Raji (cell line): ENCODE measurements at regions not wholly inside any gene's neighbourhood (a gene's known extent, or its start where the extent isn't known, plus 50 kb on each side); places are given as distances from the start of the nearest gene placed in this dataset.

Experiments
- POLR2A ChIP-seq: IDR thresholded peaks from 2 replicates; pipeline ENCODE4 v1.6.1; 2011; ENCODE audit warnings: low read depth, low read length, control low read depth; ENCODE audit not compliant: insufficient read depth

- TF ChIP-seq POLR2A: peak; percentile 64
Measured at GRCh38 chr20:41692479-41693135, 74.4 kb upstream of the CHD6 start.

GRCh38 chr20:41691443-41691842, 73.3 kb upstream of the CHD6 start:
- TF ChIP-seq POLR2A: no peak

DNA sequence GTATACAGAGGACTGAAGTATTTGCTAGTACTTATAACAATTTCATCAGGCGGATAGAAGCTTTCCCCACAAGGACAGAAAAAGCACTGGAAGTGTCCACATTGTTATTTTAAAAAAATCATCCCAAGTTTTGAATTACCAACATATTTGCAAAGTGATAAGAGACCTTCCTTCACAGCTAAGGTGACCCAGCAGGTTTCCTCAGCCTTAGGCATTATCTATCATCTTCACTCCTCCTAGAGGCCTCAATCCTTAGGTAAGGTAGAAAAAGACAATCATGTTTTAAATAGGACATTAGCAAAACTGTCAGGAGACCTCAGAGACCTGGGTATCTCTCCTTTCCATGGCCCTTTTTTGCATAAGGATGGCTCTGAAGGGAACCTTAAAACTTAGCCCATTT, 72.5 kb upstream of the CHD6 start:
- no peak for TF ChIP-seq POLR2A

GRCh38 chr20:41686961-41687360, 68.8 kb upstream of the CHD6 start:
- no peak for TF ChIP-seq POLR2A

DNA sequence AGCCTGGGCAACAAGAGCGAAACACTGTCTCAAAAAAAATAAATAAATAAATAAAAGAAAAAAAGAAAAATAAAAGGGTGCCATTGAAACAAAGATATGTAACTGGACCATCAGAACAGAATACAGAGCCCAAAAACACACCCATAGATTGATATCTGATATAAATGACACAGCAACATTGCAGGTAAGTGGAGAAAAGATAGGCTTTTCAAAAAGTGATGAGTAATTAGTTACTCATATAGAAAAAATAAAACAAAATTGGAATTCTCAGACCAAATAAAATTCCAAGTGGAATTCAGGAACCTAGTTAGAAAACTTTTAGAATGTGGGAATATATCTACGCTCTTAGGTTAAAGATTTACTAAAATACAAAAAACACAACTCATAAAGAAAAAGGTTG, 60.6 kb upstream of the CHD6 start:
- no peak for TF ChIP-seq POLR2A

- no peak for TF ChIP-seq POLR2A
Measured at GRCh38 chr20:41672282-41672681, 54.1 kb upstream of the CHD6 start.

DNA sequence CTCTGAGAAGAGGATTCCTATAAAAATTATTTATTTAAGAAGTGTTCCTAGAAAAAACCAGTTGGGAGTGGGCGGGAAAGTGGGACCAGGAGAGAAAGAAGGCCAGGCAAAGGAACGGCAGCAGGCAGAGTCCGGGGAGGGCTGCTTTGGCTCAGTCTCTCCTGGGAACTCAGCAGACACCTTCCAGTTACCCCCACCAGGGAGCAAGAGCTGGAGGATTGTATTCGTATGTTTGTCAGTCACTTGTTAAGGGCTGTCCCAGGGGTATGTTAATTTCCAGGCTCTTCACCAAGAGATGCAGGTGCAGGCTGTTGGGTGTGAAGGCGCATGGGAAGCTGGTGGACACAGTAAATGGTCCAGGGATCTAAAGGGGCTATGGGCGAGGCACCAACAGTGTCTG, 53.0 kb upstream of the CHD6 start:
- no peak for TF ChIP-seq POLR2A

DNA sequence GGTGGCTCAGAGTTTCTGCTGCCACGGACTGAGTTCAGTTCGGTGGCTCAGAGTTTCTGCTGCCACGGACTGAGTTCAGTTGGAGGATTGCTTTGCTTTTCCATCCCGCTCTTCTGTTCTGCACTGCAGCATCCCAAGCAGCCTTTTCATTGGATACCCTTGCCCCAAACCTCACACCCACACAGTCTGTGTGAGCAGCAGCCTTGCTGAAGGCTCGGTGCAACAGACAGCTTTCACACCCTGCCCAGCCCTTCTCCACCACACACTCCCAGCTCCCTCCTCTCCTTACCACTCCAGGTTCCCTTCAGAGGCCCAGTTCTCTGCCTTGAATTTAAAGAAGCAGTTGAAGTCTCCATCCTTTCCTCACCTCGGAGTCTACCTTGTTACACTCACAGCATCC, 52.5 kb upstream of the CHD6 start:
- TF ChIP-seq POLR2A: no peak

DNA sequence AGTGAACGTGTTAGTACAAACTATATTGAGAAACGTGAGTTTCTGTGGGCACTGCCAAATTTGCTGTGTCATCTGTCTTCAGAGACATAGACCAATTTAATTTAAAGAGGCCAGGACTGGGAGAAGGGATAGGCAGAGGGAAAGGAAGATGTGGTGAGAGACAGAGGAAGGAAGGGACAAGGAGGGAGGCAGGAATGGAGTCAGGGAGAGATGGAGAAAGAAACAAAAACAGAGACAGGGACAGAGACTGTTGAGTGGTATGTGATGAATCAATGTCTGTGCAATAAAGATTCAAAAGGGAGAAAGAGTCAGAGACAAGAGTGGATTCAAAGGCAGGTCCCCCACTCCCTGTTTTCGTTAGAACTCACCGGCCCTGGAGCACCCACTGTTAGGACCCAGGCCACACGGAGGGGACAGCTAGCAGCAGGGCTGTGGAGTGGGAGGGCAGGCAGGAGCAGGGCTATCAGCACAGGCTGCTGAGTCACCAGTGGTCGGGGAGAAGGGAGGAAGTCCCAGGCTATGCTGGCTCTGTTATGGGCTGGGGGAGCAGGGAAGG, 51.6 kb upstream of the CHD6 start:
- TF ChIP-seq POLR2A: no peak

GRCh38 chr20:41668057-41668749, 50.0 kb upstream of the CHD6 start:
- no peak for TF ChIP-seq POLR2A
